WTC11 (cell line): ENCODE measurements at regions not wholly inside any gene's neighbourhood (a gene's known extent, or its start where the extent isn't known, plus 50 kb on each side); places are given as distances from the start of the nearest gene placed in this dataset.
"Not testable (repeated sequence)": the region's sequence is repeated elsewhere in the genome, so short reads cannot be mapped to it uniquely, and the experiment has no call there.

Experiments used
- ATAC-seq: fragments of 200-7000 bp; cut with Tn5 transposase; 2 replicates; pipeline ENCODE4 v1.10.0; 2021; ENCODE audit warnings: mild to moderate bottlenecking, moderate library complexity
- CTCF ChIA-PET: fragments of 300-600 bp; sonication (Branson Sonifier 250); formaldehyde crosslinking; loops from one replicate; lab custom pipeline; 2021; ENCODE audit warnings: antibody characterized with exemption; lab: Charles Lee
- POLR2A ChIA-PET: fragments of 350-600 bp; sonication (Branson Sonifier 250); formaldehyde crosslinking; loops from one replicate; lab custom pipeline; 2021; ENCODE audit warnings: antibody characterized with exemption; lab: Charles Lee
- DNase-seq: peaks from one replicate; pipeline ENCODE4 v3.0.0; 2021; ENCODE audit warnings: low spot score
- H3K27ac Mint-ChIP-seq: 2 replicates; pipeline ENCODE4 v1.8.0; 2021; ENCODE audit warnings: mixed read lengths
- H3K27me3 Mint-ChIP-seq: 2 replicates; pipeline ENCODE4 v1.8.0; 2021; ENCODE audit warnings: low read depth, mild to moderate bottlenecking, moderate library complexity, mixed read lengths
- H3K36me3 Mint-ChIP-seq: 2 replicates; pipeline ENCODE4 v1.8.0; 2021; ENCODE audit warnings: mixed read lengths
- H3K4me1 Mint-ChIP-seq: 2 replicates; pipeline ENCODE4 v1.8.0; 2022; ENCODE audit warnings: mixed read lengths
- H3K4me3 Mint-ChIP-seq: 2 replicates; pipeline ENCODE4 v1.8.0; 2021; ENCODE audit warnings: mild to moderate bottlenecking, moderate library complexity, mixed read lengths
- H3K9me3 Mint-ChIP-seq: 2 replicates; pipeline ENCODE4 v1.8.0; 2021; ENCODE audit warnings: mixed read lengths
- CTCF ChIP-seq: fragments of 200-600 bp; IDR thresholded peaks from 2 replicates; pipeline ENCODE4 v1.8.0; 2022; ENCODE audit warnings: antibody characterized with exemption
- ESRRA ChIP-seq: sonication (generic); formaldehyde crosslinking; IDR thresholded peaks from 2 replicates; pipeline ENCODE4 v1.8.1; 2022; ENCODE audit warnings: mild to moderate bottlenecking, missing genetic modification reagents, borderline replicate concordance
- GABPB1 ChIP-seq: sonication (generic); formaldehyde crosslinking; IDR thresholded peaks from 2 replicates; pipeline ENCODE4 v1.8.1; 2023; ENCODE audit warnings: mild to moderate bottlenecking, missing genetic modification reagents
- IRF1 ChIP-seq: sonication (generic); formaldehyde crosslinking; IDR thresholded peaks from 2 replicates; pipeline ENCODE4 v1.8.0; 2023; ENCODE audit warnings: missing genetic modification reagents
- NR2C2 ChIP-seq: sonication (generic); formaldehyde crosslinking; IDR thresholded peaks from 2 replicates; pipeline ENCODE4 v1.8.0; 2022; ENCODE audit warnings: mild to moderate bottlenecking, missing genetic modification reagents
- PRRX2 ChIP-seq: fragments of 250-450 bp; sonication (Bioruptor Pico); IDR thresholded peaks from 2 replicates; pipeline ENCODE4 v1.8.0; 2021; ENCODE audit warnings: mild to moderate bottlenecking
- SMAD3 ChIP-seq: sonication (generic); formaldehyde crosslinking; IDR thresholded peaks from 2 replicates; pipeline ENCODE4 v1.8.0; 2022; ENCODE audit warnings: missing genetic modification reagents, mild to moderate bottlenecking, borderline replicate concordance
- USF2 ChIP-seq: sonication (generic); formaldehyde crosslinking; IDR thresholded peaks from 2 replicates; pipeline ENCODE4 v1.8.1; 2023; ENCODE audit warnings: mild to moderate bottlenecking, missing genetic modification reagents, moderate library complexity
- ZNF396 ChIP-seq: fragments of 250-450 bp; sonication (Bioruptor Pico); IDR thresholded peaks from 2 replicates; pipeline ENCODE4 v1.8.0; 2021; ENCODE audit warnings: mild to moderate bottlenecking, moderate library complexity, borderline replicate concordance
- TF ChIP-seq, protein P1 (sequence below): sonication (generic); formaldehyde crosslinking; IDR thresholded peaks from 2 replicates; pipeline ENCODE4 v1.8.1; 2023; ENCODE audit warnings: mild to moderate bottlenecking, moderate library complexity, missing genetic modification reagents
- TF ChIP-seq, protein P2 (sequence below): sonication (generic); formaldehyde crosslinking; IDR thresholded peaks from 2 replicates; pipeline ENCODE4 v1.8.0; 2023; ENCODE audit warnings: mild to moderate bottlenecking, missing genetic modification reagents

DNA sequence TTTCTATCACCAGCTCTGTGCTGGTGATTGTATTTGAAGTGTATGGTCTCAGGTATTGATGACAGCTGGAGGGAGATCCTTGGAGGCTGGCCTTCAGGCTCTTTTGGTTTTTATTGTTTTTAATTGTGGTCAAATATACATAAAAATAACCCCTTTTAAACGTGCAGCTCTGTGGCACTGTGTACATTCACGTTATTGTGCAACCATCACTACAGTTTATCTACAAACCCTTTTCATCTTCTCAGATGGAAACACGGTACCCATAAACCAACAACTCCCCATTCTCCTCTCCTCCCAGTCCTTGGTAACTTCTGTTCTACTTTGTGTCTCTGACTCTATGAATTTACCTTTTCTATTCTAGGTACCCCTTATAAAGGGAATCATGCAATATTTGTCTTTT is 79.3 kb upstream of the ATP8B1 start (continued):
- TF ChIP-seq SMAD3 (CRISPR knock-in tag) (no peak), USF2 (no peak), NR2C2 (CRISPR knock-in tag) (no peak), IRF1 (CRISPR knock-in tag) (no peak), ZNF396 (CRISPR knock-in tag) (no peak)
- TF ChIP-seq, protein P1, sequence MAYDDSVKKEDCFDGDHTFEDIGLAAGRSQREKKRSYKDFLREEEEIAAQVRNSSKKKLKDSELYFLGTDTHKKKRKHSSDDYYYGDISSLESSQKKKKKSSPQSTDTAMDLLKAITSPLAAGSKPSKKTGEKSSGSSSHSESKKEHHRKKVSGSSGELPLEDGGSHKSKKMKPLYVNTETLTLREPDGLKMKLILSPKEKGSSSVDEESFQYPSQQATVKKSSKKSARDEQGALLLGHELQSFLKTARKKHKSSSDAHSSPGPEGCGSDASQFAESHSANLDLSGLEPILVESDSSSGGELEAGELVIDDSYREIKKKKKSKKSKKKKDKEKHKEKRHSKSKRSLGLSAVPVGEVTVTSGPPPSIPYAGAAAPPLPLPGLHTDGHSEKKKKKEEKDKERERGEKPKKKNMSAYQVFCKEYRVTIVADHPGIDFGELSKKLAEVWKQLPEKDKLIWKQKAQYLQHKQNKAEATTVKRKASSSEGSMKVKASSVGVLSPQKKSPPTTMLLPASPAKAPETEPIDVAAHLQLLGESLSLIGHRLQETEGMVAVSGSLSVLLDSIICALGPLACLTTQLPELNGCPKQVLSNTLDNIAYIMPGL = no peak
- TF ChIP-seq, protein P2, sequence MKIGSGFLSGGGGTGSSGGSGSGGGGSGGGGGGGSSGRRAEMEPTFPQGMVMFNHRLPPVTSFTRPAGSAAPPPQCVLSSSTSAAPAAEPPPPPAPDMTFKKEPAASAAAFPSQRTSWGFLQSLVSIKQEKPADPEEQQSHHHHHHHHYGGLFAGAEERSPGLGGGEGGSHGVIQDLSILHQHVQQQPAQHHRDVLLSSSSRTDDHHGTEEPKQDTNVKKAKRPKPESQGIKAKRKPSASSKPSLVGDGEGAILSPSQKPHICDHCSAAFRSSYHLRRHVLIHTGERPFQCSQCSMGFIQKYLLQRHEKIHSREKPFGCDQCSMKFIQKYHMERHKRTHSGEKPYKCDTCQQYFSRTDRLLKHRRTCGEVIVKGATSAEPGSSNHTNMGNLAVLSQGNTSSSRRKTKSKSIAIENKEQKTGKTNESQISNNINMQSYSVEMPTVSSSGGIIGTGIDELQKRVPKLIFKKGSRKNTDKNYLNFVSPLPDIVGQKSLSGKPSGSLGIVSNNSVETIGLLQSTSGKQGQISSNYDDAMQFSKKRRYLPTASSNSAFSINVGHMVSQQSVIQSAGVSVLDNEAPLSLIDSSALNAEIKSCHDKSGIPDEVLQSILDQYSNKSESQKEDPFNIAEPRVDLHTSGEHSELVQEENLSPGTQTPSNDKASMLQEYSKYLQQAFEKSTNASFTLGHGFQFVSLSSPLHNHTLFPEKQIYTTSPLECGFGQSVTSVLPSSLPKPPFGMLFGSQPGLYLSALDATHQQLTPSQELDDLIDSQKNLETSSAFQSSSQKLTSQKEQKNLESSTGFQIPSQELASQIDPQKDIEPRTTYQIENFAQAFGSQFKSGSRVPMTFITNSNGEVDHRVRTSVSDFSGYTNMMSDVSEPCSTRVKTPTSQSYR = no peak
- TF ChIP-seq, all 79 proteins: peak for 0

GRCh38 chr18:57881818-57882413 is 78.8 kb upstream of the ATP8B1 start:
- peaks cover 30% of the 10 kb centered on the region for H3K9me3 Mint-ChIP-seq
- H3K27ac Mint-ChIP-seq = no peak overlapping the region
- ATAC-seq = peak; percentile 95
- no peak overlapping the region for H3K4me3 Mint-ChIP-seq
- TF ChIP-seq PRRX2 (CRISPR knock-in tag) (no peak), GABPB1 (CRISPR knock-in tag) (peak; percentile 36; the same call in 1 of the 2 replicates), CTCF (peak; percentile 89)
- POLR2A ChIA-PET = no interaction called here
- no peaks in the 10 kb centered on the region for H3K4me1 Mint-ChIP-seq
- CTCF ChIA-PET = interaction anchor here (0.5 to 1.9 kb wide), 38 partner anchors 9 to 882 kb away, joined by 3 to 17 read pairs (median 4); partner anchors contain the start of genes ATP8B1 and NEDD4L
- peaks cover 4% of the 10 kb centered on the region; the same call in 1 of the 2 replicates for H3K27me3 Mint-ChIP-seq
- H3K36me3 Mint-ChIP-seq = peaks cover 14% of the 10 kb centered on the region; the same call in 1 of the 2 replicates
- DNase-seq = peak; percentile 59

DNA sequence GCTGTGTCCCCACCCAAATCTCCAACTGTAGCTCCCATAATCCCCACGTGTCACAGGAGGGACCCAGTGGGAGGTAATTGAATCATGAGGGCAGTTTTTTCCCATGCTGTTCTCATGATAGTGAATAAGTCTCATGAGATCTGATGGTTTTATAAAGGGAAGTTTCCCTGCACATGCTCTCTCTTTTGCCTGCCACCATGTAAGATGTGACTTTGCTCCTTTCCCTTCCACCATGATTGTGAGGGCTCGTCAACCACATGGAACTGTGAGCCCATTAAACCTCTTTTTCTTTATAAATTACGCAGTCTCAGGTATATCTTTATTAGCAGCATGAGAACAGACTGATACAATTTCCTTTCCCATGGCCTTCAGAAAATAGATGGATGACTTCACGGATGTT is 76.8 kb upstream of the ATP8B1 start:
- H3K9me3 Mint-ChIP-seq = peaks cover 34% of the 10 kb centered on the region
- H3K4me3 Mint-ChIP-seq, H3K27me3 Mint-ChIP-seq, ATAC-seq, CTCF ChIA-PET, DNase-seq, H3K4me1 Mint-ChIP-seq, POLR2A ChIA-PET, H3K27ac Mint-ChIP-seq: not testable (repeated sequence)
- H3K36me3 Mint-ChIP-seq = peaks cover 14% of the 10 kb centered on the region; the same call in 1 of the 2 replicates

DNA sequence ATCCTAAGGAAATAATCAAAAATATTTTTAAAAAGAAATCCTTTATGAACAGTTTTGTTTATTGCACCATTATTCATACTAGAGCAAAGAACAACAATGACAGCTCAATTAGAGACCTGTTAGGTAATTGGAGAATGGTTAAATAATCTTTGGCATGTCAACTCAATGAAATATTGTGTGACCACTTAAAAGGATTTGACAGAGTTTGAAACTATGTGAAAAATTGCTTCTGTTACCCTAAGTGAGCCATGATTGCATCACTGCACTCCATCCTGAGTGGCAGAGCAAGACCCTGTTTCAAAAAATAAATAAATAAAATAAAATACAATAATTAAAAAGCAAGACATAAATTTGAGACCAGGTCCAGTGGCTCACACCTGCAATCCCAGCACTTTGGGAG is 66.1 kb upstream of the ATP8B1 start:
- Mint-ChIP-seq H3K9me3 (peaks cover 23% of the 10 kb centered on the region), H3K4me1 (no peaks in the 10 kb centered on the region), H3K27ac (no peak overlapping the region), H3K36me3 (peaks cover 4% of the 10 kb centered on the region), H3K27me3 (peaks cover 5% of the 10 kb centered on the region; the same call in 1 of the 2 replicates), H3K4me3 (no peak overlapping the region)
- TF ChIP-seq, protein P2 = no peak
- no peak for TF ChIP-seq ESRRA
- ChIA-PET CTCF (interaction anchor here (1.3 kb wide), 1 partner anchor 90 kb away, joined by 3 read pairs; no protein-coding TSS in a partner anchor), POLR2A (no interaction called here)
- ATAC-seq (no peak), DNase-seq (no peak)
